Activated CD8-positive, alpha-beta T cell treated with anti-CD3 and anti-CD28 coated beads, Interleukin-2, amount 10 ng/mL, durations not matched to agents 7 days and 5 days (primary cell): ENCODE measurements at regions not wholly inside any gene's neighbourhood (a gene's known extent, or its start where the extent isn't known, plus 50 kb on each side); places are given as distances from the start of the nearest gene placed in this dataset.
"Not testable (repeated sequence)": the region's sequence is repeated elsewhere in the genome, so short reads cannot be mapped to it uniquely, and the experiment has no call there.

Experiments
- ATAC-seq: fragments of 150-1000 bp; cut with Tn5 transposase; one replicate; pipeline ENCODE4 v1.10.0; 2021; ENCODE audit warnings: moderate library complexity
- CTCF ChIA-PET: fragments of 350-600 bp; sonication (Branson Sonifier 250); formaldehyde crosslinking; loops from one replicate; lab custom pipeline; 2021; ENCODE audit warnings: antibody characterized with exemption; lab: Charles Lee
- POLR2A ChIA-PET: fragments of 350-600 bp; sonication (Branson Sonifier 250); formaldehyde crosslinking; loops from one replicate; lab custom pipeline; 2021; ENCODE audit warnings: antibody characterized with exemption; lab: Charles Lee
- DNase-seq: peaks from one replicate; pipeline ENCODE4 v3.0.0-alpha.2; 2020
- H3K27ac Mint-ChIP-seq: one replicate; pipeline ENCODE4 v1.8.0; 2021; ENCODE audit warnings: mild to moderate bottlenecking, mixed read lengths
- H3K27me3 Mint-ChIP-seq: one replicate; pipeline ENCODE4 v1.8.0; 2021; ENCODE audit warnings: low read depth, mixed read lengths
- H3K36me3 Mint-ChIP-seq: one replicate; pipeline ENCODE4 v1.8.0; 2021; ENCODE audit warnings: low read depth, mixed read lengths
- H3K4me1 Mint-ChIP-seq: one replicate; pipeline ENCODE4 v1.8.0; 2021; ENCODE audit warnings: low read depth, mixed read lengths
- H3K4me3 Mint-ChIP-seq: one replicate; pipeline ENCODE4 v1.8.0; 2021; ENCODE audit warnings: mild to moderate bottlenecking, mixed read lengths
- H3K9me3 Mint-ChIP-seq: one replicate; pipeline ENCODE4 v1.8.0; 2022; ENCODE audit warnings: mixed read lengths; ENCODE audit not compliant: insufficient read depth

DNA sequence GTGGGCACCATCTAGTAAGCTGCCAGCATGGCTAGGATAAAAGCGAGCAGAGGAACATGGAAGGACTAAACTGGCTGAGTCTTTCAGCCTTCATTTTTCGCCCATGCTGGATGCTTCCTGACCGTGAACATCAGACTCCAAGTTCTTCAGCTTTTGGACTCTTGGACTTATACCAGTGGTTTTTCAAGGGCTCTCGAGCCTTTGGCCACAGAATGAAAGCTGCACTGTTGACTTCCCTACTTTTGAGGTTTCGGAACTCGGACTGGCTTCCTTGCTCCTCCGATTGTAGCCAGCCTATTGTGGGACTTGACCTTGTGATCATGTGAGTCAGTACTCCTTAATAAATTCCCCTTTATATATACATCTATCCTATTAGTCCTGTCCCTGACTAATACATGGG lies 785.1 kb upstream of the SLITRK6 start:
- no peak overlapping the region for H3K4me3 Mint-ChIP-seq
- POLR2A ChIA-PET: no interaction called here

DNA sequence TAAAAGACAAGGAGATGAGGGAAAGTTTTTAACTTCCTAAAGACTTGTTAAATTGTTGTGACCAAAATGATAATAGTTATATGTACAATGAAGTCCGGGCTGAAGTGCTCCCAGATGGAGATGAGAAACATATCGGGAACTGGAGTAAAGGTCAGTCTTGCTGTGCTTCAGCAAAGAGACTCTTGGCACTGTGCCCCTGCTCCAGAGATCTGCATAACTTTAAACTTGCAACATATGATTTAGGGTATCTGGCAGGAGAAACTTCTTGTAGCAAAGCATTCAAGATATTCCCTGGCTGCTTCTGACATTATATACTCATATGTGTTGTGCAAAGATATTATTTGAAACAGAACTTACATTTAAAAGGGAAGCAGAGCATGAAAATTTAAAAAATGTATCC lies 786.6 kb upstream of the SLITRK6 start:
- Mint-ChIP-seq H3K27me3 (no peaks in the 10 kb centered on the region), H3K27ac (no peak overlapping the region), H3K4me3 (no peak overlapping the region), H3K36me3 (no peaks in the 10 kb centered on the region), H3K9me3 (peaks cover 13% of the 10 kb centered on the region), H3K4me1 (no peaks in the 10 kb centered on the region)
- DNase-seq: no peak
- CTCF ChIA-PET: no interaction called here
- no peak for ATAC-seq
- POLR2A ChIA-PET: no interaction called here

More for the DNA sequence above, 785.1 kb upstream of the SLITRK6 start:
- Mint-ChIP-seq H3K4me1 (no peaks in the 10 kb centered on the region), H3K27ac (no peak overlapping the region), H3K27me3 (no peaks in the 10 kb centered on the region), H3K36me3 (no peaks in the 10 kb centered on the region), H3K9me3 (peaks cover 13% of the 10 kb centered on the region)
- CTCF ChIA-PET: no interaction called here
- ATAC-seq (no peak), DNase-seq (no peak)

DNA sequence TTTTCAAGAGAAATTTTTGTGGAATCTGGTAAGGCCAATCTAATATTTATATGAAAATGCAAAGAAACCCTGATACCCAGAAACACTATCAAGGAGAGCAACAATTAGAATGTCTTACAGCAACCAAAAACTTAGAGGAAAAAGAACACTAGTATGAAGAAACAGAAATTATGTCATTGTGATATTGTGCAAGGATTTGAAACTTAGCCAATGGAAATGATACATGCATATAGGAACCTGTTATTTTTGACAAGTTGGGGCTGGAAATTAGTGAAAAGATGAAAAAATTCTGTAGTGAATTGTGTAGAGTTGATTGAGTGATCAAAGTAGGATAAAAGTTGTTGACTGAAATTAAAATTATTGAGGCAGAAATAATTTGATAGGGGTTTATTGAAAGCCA lies 792.6 kb upstream of the SLITRK6 start:
- POLR2A ChIA-PET: no interaction called here

DNA sequence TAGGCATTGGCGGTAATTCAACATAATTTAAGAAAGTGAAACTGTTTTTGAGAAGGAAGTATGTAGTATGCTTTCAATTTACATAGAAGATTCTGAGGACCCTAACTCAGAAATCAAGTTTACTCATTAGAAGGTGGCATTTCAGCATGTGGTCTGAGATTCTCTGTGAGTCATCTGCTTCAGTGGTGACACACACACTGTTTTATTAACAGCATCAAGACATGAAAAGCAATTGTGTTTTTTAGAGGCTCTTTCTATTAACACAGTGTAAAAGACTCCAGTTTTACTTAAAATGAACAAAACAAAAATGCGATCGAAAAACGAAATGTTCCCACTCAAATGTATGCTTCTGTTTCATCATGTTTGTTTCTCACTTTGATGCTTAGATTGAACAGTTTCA lies 802.1 kb upstream of the SLITRK6 start:
- DNase-seq (no peak), ATAC-seq (no peak)
- ChIA-PET CTCF (no interaction called here), POLR2A (no interaction called here)
- Mint-ChIP-seq H3K27me3 (no peaks in the 10 kb centered on the region), H3K4me1 (no peaks in the 10 kb centered on the region), H3K9me3 (peaks cover 5% of the 10 kb centered on the region), H3K36me3 (no peaks in the 10 kb centered on the region), H3K4me3 (no peak overlapping the region), H3K27ac (no peak overlapping the region)

More for the DNA sequence above, 792.6 kb upstream of the SLITRK6 start:
- H3K4me1 Mint-ChIP-seq: no peaks in the 10 kb centered on the region
- DNase-seq: no peak
- CTCF ChIA-PET: no interaction called here
- no peaks in the 10 kb centered on the region for H3K27me3 Mint-ChIP-seq
- ATAC-seq: no peak
- no peak overlapping the region for H3K4me3 Mint-ChIP-seq
- no peaks in the 10 kb centered on the region for H3K36me3 Mint-ChIP-seq
- H3K9me3 Mint-ChIP-seq: peaks cover 8% of the 10 kb centered on the region
- H3K27ac Mint-ChIP-seq: no peak overlapping the region

DNA sequence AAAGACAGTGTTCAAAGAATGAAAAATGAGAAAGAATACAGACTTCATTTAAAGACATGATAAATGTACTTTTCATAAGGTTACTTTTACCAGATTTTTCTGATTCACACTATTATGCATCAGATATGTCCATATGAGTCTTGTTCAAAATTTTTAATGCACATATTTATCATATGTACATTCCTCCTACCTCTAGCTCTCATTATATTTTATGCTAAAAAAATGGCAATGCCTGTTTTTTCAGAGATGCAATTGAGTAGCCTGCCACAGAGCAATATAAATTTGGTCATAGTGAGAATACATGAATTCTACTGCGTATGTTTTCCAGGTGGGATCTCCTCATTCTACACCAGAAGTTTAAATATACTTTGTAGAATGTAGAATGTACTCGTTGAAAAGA lies 807.0 kb upstream of the SLITRK6 start:
- ATAC-seq (no peak), DNase-seq (no peak)
- H3K27ac Mint-ChIP-seq: no peak overlapping the region
- ChIA-PET CTCF (no interaction called here), POLR2A (no interaction called here)
- H3K36me3 Mint-ChIP-seq: no peaks in the 10 kb centered on the region
- H3K4me3 Mint-ChIP-seq: no peak overlapping the region
- no peaks in the 10 kb centered on the region for H3K9me3 Mint-ChIP-seq
- no peaks in the 10 kb centered on the region for H3K4me1 Mint-ChIP-seq
- H3K27me3 Mint-ChIP-seq: no peaks in the 10 kb centered on the region

DNA sequence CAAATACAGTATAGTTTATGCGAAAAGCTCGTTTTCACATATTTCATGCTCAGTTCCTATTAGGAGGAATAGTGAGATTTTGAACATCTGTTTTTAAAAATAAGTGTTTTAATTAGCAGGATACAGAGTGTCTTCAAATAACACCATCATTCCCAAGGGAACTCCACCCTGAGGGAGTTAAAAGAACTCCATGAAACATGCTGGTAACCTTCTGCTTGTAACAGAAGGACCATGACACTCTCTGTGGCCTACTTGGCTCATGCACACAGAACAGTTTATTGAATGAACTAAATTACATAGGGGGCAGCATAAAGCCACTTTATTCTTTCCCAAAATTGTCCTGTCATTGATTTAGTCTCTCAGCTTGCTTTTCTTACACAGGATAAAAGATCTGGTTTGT lies 809.5 kb upstream of the SLITRK6 start:
- no peaks in the 10 kb centered on the region for H3K36me3 Mint-ChIP-seq
- ATAC-seq: no peak
- no peak for DNase-seq
- no peaks in the 10 kb centered on the region for H3K4me1 Mint-ChIP-seq
- no peaks in the 10 kb centered on the region for H3K27me3 Mint-ChIP-seq
- ChIA-PET CTCF (no interaction called here), POLR2A (no interaction called here)
- no peak overlapping the region for H3K27ac Mint-ChIP-seq
- no peak overlapping the region for H3K4me3 Mint-ChIP-seq
- no peaks in the 10 kb centered on the region for H3K9me3 Mint-ChIP-seq

DNA sequence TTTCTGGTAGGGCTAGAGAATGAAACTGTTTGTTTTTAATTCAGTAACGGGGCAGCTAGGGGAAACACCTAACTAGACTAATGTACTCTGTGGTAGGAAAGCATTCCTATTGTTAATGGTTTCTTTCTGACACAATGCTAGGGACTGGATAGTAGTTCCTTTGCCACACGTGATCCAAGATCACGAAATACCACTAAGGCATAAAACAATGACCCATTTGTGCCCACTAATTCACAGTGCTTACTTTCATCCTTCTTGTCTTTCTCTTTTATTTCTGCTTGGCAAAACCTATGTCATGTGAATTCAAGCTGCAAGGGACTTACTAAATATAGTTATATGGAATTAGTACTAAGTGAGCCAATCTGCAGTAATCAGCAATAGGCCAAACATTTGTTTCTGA lies 834.1 kb upstream of the SLITRK6 start:
- POLR2A ChIA-PET: no interaction called here
- no peak for ATAC-seq

DNA sequence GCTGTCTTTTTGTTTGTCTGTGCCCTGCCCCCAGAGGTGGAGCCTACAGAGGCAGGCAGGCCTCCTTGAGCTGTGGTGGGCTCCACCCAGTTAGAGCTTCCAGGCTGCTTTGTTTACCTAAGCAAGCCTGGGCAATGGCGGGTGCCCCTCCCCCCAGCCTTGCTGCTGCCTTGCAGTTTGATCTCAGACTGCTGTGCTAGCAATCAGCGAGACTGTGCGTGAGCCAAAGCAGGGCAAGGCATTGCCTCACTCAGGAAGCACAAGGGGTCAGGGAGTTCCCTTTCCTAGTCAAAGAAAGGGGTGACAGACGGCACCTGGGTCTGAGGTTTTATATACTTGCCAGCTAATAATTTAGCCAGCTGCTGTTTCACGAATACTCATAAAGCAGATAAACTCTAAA lies 852.0 kb upstream of the SLITRK6 start:
- H3K27me3 Mint-ChIP-seq, POLR2A ChIA-PET, H3K36me3 Mint-ChIP-seq, H3K27ac Mint-ChIP-seq, ATAC-seq, DNase-seq, H3K4me1 Mint-ChIP-seq, CTCF ChIA-PET, H3K4me3 Mint-ChIP-seq: not testable (repeated sequence)
- H3K9me3 Mint-ChIP-seq: peaks cover 10% of the 10 kb centered on the region

More for the DNA sequence above, 834.1 kb upstream of the SLITRK6 start:
- CTCF ChIA-PET: no interaction called here
- H3K4me3 Mint-ChIP-seq: no peak overlapping the region
- no peaks in the 10 kb centered on the region for H3K36me3 Mint-ChIP-seq
- peaks cover 18% of the 10 kb centered on the region for H3K9me3 Mint-ChIP-seq
- no peak for DNase-seq
- H3K27me3 Mint-ChIP-seq: no peaks in the 10 kb centered on the region
- H3K27ac Mint-ChIP-seq: no peak overlapping the region
- no peaks in the 10 kb centered on the region for H3K4me1 Mint-ChIP-seq

DNA sequence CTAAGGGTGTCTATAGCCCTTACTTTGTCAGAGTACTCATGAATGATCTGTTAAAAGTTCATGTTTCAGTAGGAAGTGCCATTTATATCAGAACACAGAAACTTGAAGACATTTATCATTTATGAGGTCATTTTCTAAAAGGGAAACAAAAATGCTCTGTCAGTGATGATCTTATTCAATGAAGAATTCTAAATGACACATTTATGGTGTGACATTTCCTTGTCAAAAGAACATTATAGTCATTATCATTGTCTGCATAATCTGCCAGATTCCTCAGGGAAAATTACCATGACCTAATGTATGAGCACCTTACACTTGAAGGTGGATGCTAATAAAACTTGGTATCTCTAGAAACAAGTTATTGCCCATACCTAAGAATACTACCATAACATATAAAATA lies 853.8 kb upstream of the SLITRK6 start:
- DNase-seq (no peak), ATAC-seq (no peak)
- Mint-ChIP-seq H3K27me3 (no peaks in the 10 kb centered on the region), H3K27ac (no peak overlapping the region), H3K36me3 (no peaks in the 10 kb centered on the region), H3K4me3 (no peak overlapping the region), H3K9me3 (peaks cover 14% of the 10 kb centered on the region), H3K4me1 (no peaks in the 10 kb centered on the region)
- ChIA-PET POLR2A (no interaction called here), CTCF (no interaction called here)

DNA sequence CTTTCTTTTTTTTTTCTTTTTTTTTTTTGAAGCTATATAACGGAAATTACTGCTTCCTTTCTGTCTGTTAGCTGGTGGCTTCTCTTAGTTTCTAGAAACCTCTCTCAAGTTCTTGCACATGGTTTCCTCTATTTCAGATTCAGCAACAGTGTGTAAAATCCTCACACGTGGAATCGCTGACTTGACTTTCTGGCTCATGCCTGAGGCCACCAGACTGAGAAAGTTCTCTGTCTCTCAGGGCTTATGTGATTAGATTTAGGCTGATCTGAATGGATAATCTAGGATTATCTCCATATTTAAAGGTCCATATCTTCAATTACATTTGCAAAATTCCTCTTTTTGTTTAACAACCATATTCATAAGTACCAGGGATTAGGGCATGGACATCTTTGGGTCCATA lies 856.3 kb upstream of the SLITRK6 start:
- POLR2A ChIA-PET: no interaction called here
- no peak overlapping the region for H3K27ac Mint-ChIP-seq
- no peaks in the 10 kb centered on the region for H3K36me3 Mint-ChIP-seq
- ATAC-seq: no peak
- H3K4me1 Mint-ChIP-seq: no peaks in the 10 kb centered on the region
- peaks cover 18% of the 10 kb centered on the region for H3K9me3 Mint-ChIP-seq
- no peaks in the 10 kb centered on the region for H3K27me3 Mint-ChIP-seq
- no peak for DNase-seq
- CTCF ChIA-PET: no interaction called here
- no peak overlapping the region for H3K4me3 Mint-ChIP-seq

DNA sequence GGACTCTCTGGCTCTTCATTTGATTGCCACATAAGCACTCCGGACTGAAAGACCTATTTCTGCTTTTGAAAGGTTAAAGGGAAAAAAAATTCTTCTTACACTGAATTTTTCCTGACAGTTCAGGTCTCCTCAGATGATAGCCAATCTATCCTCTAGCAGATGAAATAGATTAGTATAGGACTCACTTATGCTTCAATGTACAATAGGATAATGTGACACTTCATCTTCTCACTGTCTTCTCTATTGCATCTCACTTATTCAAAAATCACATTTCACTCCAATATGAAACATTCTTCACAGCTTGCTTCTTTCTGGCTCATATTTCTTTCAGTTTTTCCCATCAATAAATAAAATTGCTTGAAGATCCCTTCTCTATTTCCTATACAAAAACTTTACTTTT lies 860.9 kb upstream of the SLITRK6 start:
- no peak for ATAC-seq
- CTCF ChIA-PET: no interaction called here
- Mint-ChIP-seq H3K27ac (no peak overlapping the region), H3K27me3 (no peaks in the 10 kb centered on the region), H3K4me1 (no peaks in the 10 kb centered on the region), H3K4me3 (no peak overlapping the region), H3K9me3 (peaks cover 12% of the 10 kb centered on the region), H3K36me3 (no peaks in the 10 kb centered on the region)
- POLR2A ChIA-PET: no interaction called here
- DNase-seq: no peak

DNA sequence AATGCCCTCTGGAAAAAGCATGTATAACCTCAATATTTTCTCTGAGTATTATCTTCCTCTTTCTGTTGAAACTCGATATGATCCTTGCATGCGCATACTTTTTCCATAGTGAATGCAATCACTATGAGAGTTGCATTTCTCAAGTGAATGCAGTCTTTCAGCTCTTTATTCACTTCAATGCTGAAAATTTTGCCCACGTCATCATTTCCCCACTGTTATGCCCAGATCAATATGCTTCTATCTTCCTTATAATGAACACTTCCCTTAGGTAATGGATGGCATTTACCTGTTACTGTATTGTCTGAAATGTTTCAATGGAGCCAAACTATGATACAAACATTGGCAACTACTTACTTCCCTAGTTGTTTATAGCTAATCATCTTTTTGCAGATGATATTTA lies 866.6 kb upstream of the SLITRK6 start:
- CTCF ChIA-PET: no interaction called here
- DNase-seq: no peak
- Mint-ChIP-seq H3K36me3 (no peaks in the 10 kb centered on the region), H3K27me3 (no peaks in the 10 kb centered on the region), H3K4me3 (no peak overlapping the region), H3K27ac (no peak overlapping the region), H3K9me3 (no peaks in the 10 kb centered on the region), H3K4me1 (no peaks in the 10 kb centered on the region)
- ATAC-seq: no peak
- POLR2A ChIA-PET: no interaction called here

DNA sequence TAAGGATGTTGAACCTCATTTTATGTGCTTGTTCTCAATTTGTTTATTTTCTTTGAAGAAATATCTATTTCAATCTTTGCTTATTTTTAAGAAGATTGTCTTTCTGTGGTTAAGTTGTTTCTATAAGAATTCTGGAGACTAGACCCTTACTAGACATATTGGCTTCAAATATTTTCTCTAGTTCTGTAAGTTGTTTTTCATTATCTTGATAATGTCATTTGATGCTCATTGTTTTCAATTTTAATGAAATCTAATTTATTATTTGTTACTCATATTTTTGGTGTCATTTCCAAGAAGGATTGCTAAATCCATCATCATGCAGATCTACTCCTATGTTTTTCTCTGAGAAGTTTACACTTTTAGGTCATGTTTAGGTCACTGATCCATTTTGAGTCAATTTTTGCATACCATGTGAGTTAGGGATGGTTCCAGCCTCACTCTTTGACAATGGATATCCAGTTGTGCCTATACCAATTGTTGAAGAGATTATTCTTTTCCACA lies 874.8 kb upstream of the SLITRK6 start:
- POLR2A ChIA-PET: no interaction called here
- Mint-ChIP-seq H3K4me3 (no peak overlapping the region), H3K36me3 (no peaks in the 10 kb centered on the region), H3K4me1 (no peaks in the 10 kb centered on the region), H3K9me3 (peaks cover 3% of the 10 kb centered on the region), H3K27me3 (no peaks in the 10 kb centered on the region), H3K27ac (no peak overlapping the region)
- CTCF ChIA-PET: no interaction called here
- ATAC-seq: no peak
- no peak for DNase-seq
